Activated CD8-positive, alpha-beta T cell treated with anti-CD3 and anti-CD28 coated beads for 36 hours (primary cell): ENCODE measurements at regions not wholly inside any gene's neighbourhood (a gene's known extent, or its start where the extent isn't known, plus 50 kb on each side); places are given as distances from the start of the nearest gene placed in this dataset.
"Not testable (repeated sequence)": the region's sequence is repeated elsewhere in the genome, so short reads cannot be mapped to it uniquely, and the experiment has no call there.

Experiments
- ATAC-seq: fragments of 200-7000 bp; cut with Tn5 transposase; one replicate; pipeline ENCODE4 v1.10.0; 2021; ENCODE audit warnings: mild to moderate bottlenecking, moderate library complexity
- CTCF ChIA-PET: fragments of 350-600 bp; sonication (Branson Sonifier 250); formaldehyde crosslinking; loops from one replicate; lab custom pipeline; 2021; ENCODE audit warnings: antibody characterized with exemption; lab: Charles Lee
- POLR2A ChIA-PET: fragments of 350-600 bp; sonication (Branson Sonifier 250); formaldehyde crosslinking; loops from one replicate; lab custom pipeline; 2021; ENCODE audit warnings: antibody characterized with exemption; lab: Charles Lee
- DNase-seq: peaks from one replicate; pipeline ENCODE4 v3.0.0-alpha.2; 2020
- H3K27ac Mint-ChIP-seq: one replicate; pipeline ENCODE4 v1.8.0; 2021; ENCODE audit warnings: mild to moderate bottlenecking, mixed read lengths
- H3K27me3 Mint-ChIP-seq: one replicate; pipeline ENCODE4 v1.8.0; 2021; ENCODE audit warnings: mixed read lengths
- H3K36me3 Mint-ChIP-seq: one replicate; pipeline ENCODE4 v1.8.0; 2021; ENCODE audit warnings: low read depth, mixed read lengths
- H3K4me1 Mint-ChIP-seq: one replicate; pipeline ENCODE4 v1.8.0; 2021; ENCODE audit warnings: low read depth, mixed read lengths
- H3K4me3 Mint-ChIP-seq: one replicate; pipeline ENCODE4 v1.8.0; 2021; ENCODE audit warnings: mild to moderate bottlenecking, moderate library complexity, mixed read lengths
- H3K9me3 Mint-ChIP-seq: one replicate; pipeline ENCODE4 v1.8.0; 2021; ENCODE audit warnings: mixed read lengths
- intact Hi-C: fragments of 100-400 bp; cut with micrococcal nuclease; formaldehyde crosslinking; loops from one replicate; pipeline ENCODE4 v1.10.0; 2022

- H3K27ac Mint-ChIP-seq, H3K9me3 Mint-ChIP-seq, H3K4me3 Mint-ChIP-seq, H3K4me1 Mint-ChIP-seq, DNase-seq, ATAC-seq, H3K36me3 Mint-ChIP-seq, CTCF ChIA-PET, intact Hi-C loops, H3K27me3 Mint-ChIP-seq, POLR2A ChIA-PET: not testable (repeated sequence)
Measured at GRCh38 chr7:65141894-65142293, 135.4 kb upstream of the ERV3-1 start.

GRCh38 chr7:65141405-65141778 lies 134.9 kb upstream of the ERV3-1 start:
- intact Hi-C loops, POLR2A ChIA-PET, H3K4me3 Mint-ChIP-seq, H3K36me3 Mint-ChIP-seq, H3K9me3 Mint-ChIP-seq, H3K27ac Mint-ChIP-seq, H3K4me1 Mint-ChIP-seq, H3K27me3 Mint-ChIP-seq, ATAC-seq, DNase-seq, CTCF ChIA-PET: not testable (repeated sequence)

- H3K27me3 Mint-ChIP-seq, CTCF ChIA-PET, DNase-seq, ATAC-seq, H3K9me3 Mint-ChIP-seq, intact Hi-C loops, H3K27ac Mint-ChIP-seq, H3K4me3 Mint-ChIP-seq, H3K4me1 Mint-ChIP-seq, POLR2A ChIA-PET, H3K36me3 Mint-ChIP-seq: not testable (repeated sequence)
Measured at GRCh38 chr7:65140543-65141404, 134.3 kb upstream of the ERV3-1 start.

- H3K27me3 Mint-ChIP-seq, H3K4me3 Mint-ChIP-seq, intact Hi-C loops, H3K27ac Mint-ChIP-seq, H3K36me3 Mint-ChIP-seq, H3K4me1 Mint-ChIP-seq, CTCF ChIA-PET, H3K9me3 Mint-ChIP-seq, ATAC-seq, DNase-seq, POLR2A ChIA-PET: not testable (repeated sequence)
Measured at GRCh38 chr7:65136850-65137249, 130.4 kb upstream of the ERV3-1 start.

GRCh38 chr7:65133087-65133486 lies 126.6 kb upstream of the ERV3-1 start:
- ATAC-seq, H3K36me3 Mint-ChIP-seq, H3K27ac Mint-ChIP-seq, intact Hi-C loops, H3K4me1 Mint-ChIP-seq, DNase-seq, H3K27me3 Mint-ChIP-seq, H3K9me3 Mint-ChIP-seq, H3K4me3 Mint-ChIP-seq, POLR2A ChIA-PET, CTCF ChIA-PET: not testable (repeated sequence)

GRCh38 chr7:65132256-65132655 lies 125.8 kb upstream of the ERV3-1 start:
- DNase-seq, intact Hi-C loops, H3K27ac Mint-ChIP-seq, H3K27me3 Mint-ChIP-seq, H3K4me3 Mint-ChIP-seq, POLR2A ChIA-PET, H3K36me3 Mint-ChIP-seq, CTCF ChIA-PET, ATAC-seq, H3K9me3 Mint-ChIP-seq, H3K4me1 Mint-ChIP-seq: not testable (repeated sequence)

GRCh38 chr7:65127364-65127763 lies 120.9 kb upstream of the ERV3-1 start:
- H3K36me3 Mint-ChIP-seq, H3K4me1 Mint-ChIP-seq, CTCF ChIA-PET, ATAC-seq, H3K9me3 Mint-ChIP-seq, DNase-seq, POLR2A ChIA-PET, H3K27ac Mint-ChIP-seq, H3K27me3 Mint-ChIP-seq, intact Hi-C loops, H3K4me3 Mint-ChIP-seq: not testable (repeated sequence)

- H3K4me1 Mint-ChIP-seq, H3K9me3 Mint-ChIP-seq, H3K27me3 Mint-ChIP-seq, intact Hi-C loops, POLR2A ChIA-PET, H3K27ac Mint-ChIP-seq, H3K4me3 Mint-ChIP-seq, CTCF ChIA-PET, DNase-seq, ATAC-seq, H3K36me3 Mint-ChIP-seq: not testable (repeated sequence)
Measured at GRCh38 chr7:65124600-65124999, 118.1 kb upstream of the ERV3-1 start.

GRCh38 chr7:65105650-65106203 lies 99.2 kb upstream of the ERV3-1 start:
- POLR2A ChIA-PET, H3K9me3 Mint-ChIP-seq, CTCF ChIA-PET, H3K27me3 Mint-ChIP-seq, ATAC-seq, H3K4me1 Mint-ChIP-seq, DNase-seq, H3K27ac Mint-ChIP-seq, H3K36me3 Mint-ChIP-seq, H3K4me3 Mint-ChIP-seq: not testable (repeated sequence)
- intact Hi-C loops = loop anchor here (10.0 kb wide), 1 partner anchor 689 kb away; no protein-coding TSS in a partner anchor

GRCh38 chr7:65100499-65100898 lies 94.0 kb upstream of the ERV3-1 start:
- ATAC-seq, H3K27me3 Mint-ChIP-seq, H3K9me3 Mint-ChIP-seq, H3K4me3 Mint-ChIP-seq, DNase-seq, H3K27ac Mint-ChIP-seq, H3K4me1 Mint-ChIP-seq, CTCF ChIA-PET, H3K36me3 Mint-ChIP-seq, POLR2A ChIA-PET: not testable (repeated sequence)
- intact Hi-C loops = loop anchor here (10.0 kb wide), 1 partner anchor 694 kb away; no protein-coding TSS in a partner anchor

GRCh38 chr7:65081669-65082055 lies 75.2 kb upstream of the ERV3-1 start:
- Mint-ChIP-seq H3K4me3 (peak overlapping the region; percentile 87), H3K27ac (peak overlapping the region; percentile 91)
- POLR2A ChIA-PET, ATAC-seq, H3K36me3 Mint-ChIP-seq, intact Hi-C loops, H3K9me3 Mint-ChIP-seq, CTCF ChIA-PET, H3K27me3 Mint-ChIP-seq, H3K4me1 Mint-ChIP-seq: not testable (repeated sequence)
- peak; percentile 3 for DNase-seq
